HG03108 (cell line): ENCODE measurements at regions not wholly inside any gene's neighbourhood (a gene's known extent, or its start where the extent isn't known, plus 50 kb on each side); places are given as distances from the start of the nearest gene placed in this dataset.
"Not testable (repeated sequence)": the region's sequence is repeated elsewhere in the genome, so short reads cannot be mapped to it uniquely, and the experiment has no call there.

Experiments
- ATAC-seq: cut with Tn5 transposase; IDR thresholded peaks from one replicate; pipeline ENCODE4 v1.9.1; 2021; ENCODE audit warnings: moderate library complexity; ENCODE audit not compliant: unreplicated experiment

DNA sequence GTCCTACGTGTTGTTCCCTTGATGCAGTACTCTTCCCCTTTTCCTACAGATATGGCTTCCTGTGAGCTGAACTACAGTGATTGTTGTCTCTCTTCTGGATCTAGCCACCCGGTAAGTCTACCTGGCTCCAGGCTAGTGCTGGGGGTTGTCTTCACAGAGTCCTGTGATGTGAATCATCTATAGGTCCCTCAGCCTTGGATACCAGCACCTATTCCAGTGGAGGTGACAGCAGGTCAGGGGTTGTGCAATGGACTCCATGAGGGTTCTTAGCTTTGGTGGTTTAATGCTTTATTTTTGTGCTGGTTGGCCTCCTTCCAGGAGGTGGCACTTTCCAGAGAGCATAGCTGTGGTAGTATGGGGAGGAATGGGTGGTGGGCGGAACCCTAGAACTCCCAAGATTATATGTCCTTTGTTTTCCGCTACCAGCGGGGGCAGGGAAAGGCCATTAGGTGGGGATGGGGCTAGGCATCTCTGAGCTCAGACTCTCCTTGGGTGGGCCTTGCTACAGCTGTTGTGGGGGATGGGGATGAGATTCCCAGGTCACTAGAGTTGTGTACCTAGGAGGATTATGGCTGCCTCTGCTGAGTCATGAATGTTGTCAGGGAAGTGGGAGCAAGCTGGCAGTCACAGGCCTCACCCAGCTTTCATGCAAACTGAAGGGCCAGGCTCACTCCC is 121.4 kb upstream of the ANKRD50 start:
- ATAC-seq, result no peak

DNA sequence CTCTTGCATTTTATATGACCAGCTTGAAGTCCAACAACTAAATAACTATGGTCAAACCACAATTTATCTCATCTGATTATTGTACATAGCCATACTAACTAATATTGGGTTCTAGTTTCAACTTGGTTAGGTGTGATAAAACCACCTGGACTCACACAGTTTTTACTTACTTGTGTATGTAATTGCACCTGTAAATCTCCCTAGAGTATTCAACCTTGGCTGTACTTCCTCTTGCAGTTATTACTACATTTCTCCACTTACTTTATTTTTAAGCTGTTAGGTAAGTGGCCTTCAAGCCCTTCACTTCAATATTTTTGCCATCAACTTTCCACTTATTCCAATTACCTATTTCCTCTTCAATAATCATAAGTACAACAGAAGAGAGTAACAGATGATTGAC is 115.8 kb upstream of the ANKRD50 start:
- ATAC-seq, result no peak

DNA sequence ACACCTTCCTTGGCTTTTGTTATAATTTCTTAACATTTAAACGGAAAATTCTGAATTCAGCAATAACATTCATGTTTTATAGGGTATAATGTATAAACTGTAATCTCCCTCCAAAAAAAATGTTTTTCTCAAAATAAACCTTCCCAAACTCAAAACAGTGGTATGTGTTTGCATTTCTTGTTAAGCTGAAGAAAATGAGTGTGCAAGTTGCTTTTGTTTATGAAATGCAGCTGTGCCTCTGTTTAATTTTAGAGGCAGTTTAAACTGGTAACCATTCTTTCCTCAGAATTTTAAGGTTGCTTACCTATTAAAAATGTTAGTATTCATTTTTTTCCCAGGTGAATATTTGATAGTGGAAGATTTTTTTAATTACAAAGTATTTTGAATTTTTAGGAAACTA is 105.0 kb upstream of the ANKRD50 start:
- ATAC-seq, result no peak

DNA sequence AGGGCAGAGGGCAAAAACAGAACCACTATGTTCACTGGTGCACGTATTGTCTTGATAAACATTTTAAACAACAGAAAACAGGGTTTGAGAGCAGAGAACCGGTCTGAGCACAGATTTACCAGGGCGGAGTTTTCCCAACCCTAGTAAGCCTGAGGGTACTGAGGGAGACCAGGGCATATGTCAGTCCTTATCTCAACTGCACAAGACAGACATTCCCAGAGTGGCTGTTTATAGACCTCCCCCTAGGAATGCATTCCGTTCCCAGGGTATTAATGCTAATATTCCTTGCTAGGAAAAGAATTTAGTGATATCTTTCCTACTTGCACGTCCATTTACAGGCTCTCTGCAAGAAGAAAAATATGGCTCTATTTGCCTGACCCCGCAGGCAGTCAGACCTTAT is 99.7 kb upstream of the ANKRD50 start:
- not testable (repeated sequence) for ATAC-seq

DNA sequence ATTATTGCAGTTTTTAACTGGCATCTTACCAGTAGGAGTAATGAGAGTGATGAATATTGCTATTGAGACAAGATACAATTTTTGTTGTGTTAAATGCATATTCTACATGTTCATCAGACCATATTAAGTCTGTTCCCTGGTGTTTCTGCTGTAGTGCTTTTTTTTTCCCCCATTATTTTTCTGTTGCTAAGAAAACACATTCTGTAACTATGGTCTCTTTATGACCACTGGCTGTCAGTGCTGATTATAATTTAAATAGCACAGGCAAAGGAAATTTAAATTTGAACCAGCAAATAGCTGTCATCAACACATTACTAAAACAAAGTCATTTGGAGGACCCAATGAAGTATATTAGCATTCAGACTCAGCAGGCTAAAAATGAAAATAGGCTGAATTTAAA is 98.3 kb upstream of the ANKRD50 start:
- no peak for ATAC-seq

DNA sequence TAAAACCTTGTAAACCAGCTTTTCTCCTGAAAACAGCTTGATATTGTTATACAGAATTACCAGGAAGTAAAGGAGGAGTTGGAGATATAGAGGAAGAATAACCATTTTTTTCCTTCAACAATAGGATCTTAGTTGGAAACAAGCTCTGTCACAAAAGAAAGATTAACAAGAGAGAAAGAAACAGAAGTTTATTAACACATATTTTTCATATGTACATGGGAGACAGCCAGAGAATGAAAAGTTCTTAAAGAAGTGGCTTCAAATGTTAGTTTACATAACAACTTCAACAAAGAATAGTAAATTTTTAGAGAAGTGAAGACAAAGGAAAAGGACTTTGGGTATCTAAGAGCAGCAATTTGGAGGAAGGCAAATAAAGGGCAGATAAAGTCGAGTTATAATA is 94.9 kb upstream of the ANKRD50 start:
- ATAC-seq, result no peak

DNA sequence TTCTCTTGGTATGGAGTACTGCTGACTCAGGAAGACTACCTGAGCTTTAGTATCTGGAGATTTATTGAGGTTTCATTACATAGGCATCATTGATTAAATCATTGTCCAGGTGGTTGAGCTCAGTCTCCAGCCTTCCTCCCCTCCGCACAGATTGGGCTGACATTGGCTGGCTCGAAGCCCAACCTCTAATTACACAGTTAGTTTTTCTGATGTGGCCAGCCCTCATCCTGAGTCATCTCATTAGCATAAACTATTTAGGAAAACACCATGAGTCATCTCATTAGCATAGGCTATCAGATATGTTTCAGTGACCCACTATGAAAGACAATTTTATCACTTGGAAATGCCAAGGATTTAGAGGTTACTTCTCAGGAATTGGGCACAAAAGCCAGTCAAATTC is 93.9 kb upstream of the ANKRD50 start:
- ATAC-seq, result no peak

DNA sequence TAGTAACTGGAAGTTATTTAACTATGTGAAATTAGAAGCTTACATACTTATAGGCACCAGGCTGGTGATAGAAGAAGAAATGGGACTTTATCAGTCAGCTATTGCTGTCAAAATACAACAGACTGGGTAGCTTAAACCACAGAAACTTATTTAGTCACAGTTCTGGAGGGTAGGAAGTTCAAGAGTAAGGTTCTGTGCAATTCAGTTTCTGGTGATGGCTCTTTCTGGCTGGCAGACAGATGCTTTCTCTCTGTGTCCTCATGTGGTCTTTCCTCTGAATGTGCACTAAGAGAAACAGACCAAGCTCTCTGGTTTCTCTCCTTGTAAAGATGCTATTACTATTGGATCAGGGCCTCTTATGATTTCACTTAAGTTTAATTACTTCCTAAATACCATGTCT is 92.1 kb upstream of the ANKRD50 start:
- peak; percentile 87 for ATAC-seq

DNA sequence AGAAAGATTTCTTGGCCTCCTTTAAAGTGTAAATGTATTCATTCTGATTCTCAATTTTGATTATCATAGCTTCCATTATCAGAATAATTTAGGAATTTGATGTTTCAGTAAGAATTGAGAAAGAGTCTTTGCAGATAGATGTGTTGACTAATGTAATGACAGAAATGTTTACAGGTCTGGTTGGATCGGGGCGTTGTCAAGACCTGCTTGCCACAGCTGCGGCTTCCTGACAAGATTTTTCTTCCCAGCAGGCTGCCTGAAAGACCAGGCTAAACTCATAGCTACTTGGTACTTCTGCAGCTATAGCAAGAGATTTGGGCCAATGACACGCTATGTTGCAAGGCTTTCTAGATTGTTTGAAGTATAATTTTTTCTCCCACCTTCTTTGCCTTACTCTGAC is 91.5 kb upstream of the ANKRD50 start:
- ATAC-seq, result no peak

DNA sequence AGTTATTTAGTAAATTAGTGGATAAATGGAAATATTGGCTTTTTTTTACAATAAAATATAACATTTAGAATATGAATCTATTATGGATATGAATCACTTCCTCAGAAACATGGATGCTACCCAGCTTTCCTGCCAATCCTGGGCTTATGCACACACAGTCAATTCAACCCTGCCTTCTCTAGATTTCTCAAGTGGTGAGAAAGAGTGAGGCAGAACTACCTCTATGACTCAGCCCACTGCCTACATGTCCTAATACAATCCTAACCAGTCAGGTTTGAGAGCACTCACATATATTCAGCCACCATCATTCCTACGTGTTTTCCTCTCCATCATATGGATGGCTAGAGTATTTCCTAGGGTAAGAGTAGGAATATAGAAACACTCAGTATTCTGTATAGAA is 91.1 kb upstream of the ANKRD50 start:
- ATAC-seq, result no peak

DNA sequence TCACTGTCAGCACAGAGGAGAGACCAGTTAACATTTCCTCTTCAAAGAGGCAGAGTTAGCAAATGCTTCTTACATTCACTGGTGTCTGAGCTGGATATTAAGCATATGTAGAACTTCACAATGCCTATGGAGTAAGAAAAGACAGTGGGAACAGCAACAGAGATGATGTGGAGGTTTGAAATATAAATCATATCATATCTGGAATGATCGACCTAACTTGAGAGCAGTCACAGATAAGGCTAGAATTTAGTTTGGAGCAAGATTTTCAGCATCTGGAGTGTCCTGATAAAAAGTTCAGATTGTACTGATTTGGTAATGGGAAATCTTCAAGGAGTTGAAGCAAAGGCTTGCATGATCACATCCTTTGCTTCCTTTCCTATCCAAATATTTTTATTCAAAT is 90.5 kb upstream of the ANKRD50 start:
- no peak for ATAC-seq

DNA sequence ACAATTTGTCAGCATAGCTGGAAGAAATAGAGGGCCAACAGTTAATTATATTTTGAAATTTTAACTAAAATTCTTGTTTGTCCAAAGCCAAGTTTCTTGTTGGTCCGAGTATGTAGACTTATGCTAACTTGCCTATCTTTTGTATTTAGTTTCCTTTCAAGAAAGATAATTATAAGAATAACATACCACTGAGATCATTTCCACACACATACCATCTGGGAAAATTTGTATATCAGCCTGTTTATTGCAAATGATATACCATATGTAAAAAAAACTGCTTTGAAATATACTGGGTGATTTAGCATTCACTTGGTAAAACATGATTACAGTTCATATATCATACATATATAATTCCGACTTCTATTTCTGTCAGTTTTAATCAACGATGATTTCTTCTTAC is 84.7 kb upstream of the ANKRD50 start:
- no peak for ATAC-seq

DNA sequence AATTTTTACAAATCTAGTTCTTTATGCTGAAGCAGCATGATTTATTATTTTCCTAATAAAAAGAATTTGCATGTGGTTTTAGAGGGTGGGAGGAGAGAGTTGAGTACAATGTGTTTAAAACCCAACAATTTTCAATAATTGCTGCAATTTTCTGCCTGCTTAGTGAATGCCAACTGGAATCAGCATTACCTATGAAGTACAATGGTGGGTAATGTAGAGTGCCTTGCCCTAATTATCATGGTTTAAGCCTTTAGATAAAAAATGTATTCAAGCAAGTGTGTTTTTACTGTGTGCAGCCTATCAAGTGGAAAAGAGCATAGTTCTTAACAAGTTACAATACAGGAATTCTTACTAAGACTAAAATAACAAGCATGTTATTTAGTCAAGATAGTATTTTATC is 77.9 kb upstream of the ANKRD50 start:
- ATAC-seq, result no peak

DNA sequence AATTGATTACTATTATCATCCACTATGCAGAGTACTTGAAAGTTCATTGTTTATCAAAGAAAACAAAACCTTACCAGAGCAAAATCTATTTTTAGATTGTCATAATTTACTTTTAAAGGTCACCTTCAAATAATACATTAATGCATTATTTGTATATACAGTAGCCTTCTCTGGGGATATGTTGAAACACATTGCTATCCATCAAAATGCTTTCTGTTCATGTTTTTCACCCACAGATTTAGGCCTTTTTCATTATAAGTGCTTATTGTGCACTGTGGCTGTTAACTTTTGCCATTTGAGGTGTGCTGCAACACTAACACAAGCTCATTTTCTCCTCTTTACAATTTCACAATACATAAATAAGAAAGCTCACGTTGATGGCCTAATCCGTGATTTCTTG is 74.1 kb upstream of the ANKRD50 start:
- ATAC-seq, result no peak

DNA sequence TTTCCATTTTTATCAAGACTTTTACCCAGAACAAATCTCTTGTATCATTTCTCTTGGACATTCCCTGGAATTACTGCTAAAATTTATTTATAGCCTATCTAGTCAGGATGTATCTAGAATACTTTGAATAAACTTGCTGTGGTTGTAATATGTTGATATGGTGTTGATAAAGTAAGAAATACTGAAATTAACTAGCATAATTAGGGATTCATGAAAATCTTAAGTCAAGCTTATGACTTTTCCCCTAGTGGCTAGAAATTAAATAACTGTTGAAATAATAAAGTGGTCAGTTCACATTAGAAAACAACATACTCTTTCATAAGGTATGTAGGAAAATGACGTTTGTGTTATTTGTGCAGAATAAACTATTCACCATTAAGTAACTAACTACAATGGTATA is 73.1 kb upstream of the ANKRD50 start:
- ATAC-seq, result no peak

DNA sequence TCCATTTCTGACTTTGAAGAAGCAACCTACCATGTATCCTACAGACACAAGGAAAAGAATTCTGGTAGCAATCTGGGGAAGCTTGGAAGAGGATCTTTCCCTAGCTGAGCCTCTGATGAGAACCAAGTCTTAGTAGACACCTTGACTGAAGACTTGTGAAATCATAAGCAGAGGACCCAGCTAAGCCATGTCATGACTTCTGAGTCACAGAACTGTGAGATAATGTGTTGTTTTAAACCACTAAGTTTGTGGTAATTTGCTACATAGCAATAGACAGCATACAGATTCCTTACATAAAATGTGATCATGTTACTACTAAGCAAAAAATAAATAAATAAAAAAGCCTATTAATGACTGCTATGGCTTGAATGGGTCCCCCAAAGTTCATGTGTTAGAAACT is 71.3 kb upstream of the ANKRD50 start:
- no peak for ATAC-seq

DNA sequence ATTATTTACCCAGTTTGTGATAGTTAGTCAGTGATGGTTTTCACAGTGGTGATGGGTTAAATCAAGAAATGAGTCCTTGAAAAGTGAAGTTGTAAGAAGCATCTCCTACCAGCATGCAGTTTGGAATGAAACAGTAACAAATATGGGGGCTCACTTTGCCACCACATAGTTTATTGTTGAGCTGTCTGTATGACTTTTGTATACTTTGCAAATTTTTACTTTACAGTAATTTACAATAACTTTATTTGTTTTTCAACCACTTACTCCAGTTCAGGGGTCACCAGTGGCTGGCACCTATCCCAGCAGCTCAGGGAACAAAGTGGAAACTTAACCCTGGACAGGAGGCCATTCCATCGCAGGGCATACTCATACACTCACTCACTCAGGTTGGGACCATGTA is 64.5 kb upstream of the ANKRD50 start:
- ATAC-seq, result no peak

DNA sequence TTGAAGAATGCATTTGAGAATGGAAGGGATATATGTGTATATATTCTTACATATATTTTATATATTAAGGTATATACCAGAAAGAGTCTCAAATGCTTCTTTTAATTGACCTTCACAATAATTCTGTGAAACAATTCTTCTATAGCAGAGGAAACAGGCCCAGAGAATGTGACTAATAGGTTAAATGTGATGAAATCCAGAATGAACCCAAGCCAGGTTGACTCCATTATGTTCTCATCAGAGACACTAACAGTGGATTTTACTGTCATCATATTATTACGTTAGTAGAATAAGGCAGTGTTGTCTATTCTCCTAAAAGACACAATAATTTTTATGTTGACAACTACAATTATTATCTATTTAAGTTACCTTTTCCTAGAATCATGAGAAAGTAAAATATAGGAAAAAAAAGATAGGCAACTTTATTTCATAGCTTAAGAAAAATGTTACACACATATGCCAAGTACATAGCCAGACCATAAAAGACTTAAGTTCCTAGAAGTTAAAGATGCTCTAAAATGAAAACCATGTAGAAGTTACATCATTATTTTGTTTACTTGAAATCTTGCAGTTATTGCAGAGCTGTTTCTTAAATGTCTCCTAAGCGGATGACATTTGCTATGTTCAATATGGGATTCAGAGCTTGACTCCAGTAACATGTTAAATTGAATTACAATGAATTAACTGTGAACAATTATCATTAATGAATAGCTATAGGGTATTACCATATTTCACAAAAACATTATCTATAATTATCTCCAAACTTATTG is 56.2 kb upstream of the ANKRD50 start:
- no peak for ATAC-seq

DNA sequence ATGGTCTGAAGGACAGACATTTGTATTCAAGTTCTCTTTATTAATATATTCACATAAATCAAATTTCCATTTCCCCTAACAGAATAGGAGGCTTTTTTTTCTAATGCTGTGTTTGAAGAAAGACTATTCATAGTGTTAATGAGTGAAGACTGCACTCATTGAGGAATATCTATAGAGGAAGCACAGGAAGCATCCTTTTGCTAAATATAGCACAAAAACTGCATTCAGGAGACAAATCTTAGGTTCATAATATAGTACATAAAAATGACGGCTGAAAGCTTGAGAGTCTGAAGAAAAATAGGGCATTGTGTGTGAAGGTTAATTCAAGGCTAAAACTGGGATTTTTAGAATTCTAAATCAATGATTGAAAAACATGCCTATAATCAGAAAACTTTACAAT is 50.4 kb upstream of the ANKRD50 start:
- ATAC-seq, result no peak
